Tibial artery (tissue), 4 donors: ENCODE measurements at regions not wholly inside any gene's neighbourhood (a gene's known extent, or its start where the extent isn't known, plus 50 kb on each side); places are given as distances from the start of the nearest gene placed in this dataset.

Experiments used
- DNase-seq, 2 donors: peaks; one replicate each; pipeline ENCODE4 v3.0.0-alpha.2; 2019
- H3K27ac ChIP-seq, 2 donors: fragments of 200-600 bp; sonication (generic) in 1 of 2; 1 replicate in 1 of 2; 2 replicates in 1 of 2; pipeline ENCODE4 v1.5.1; 2018 to 2019; ENCODE audit warnings: mild to moderate bottlenecking in 1 of 2
- H3K27me3 ChIP-seq, 2 donors: fragments of 200-600 bp; sonication (generic) in 1 of 2; one replicate each; pipeline versions ENCODE4 v1.5.1 to v1.6.0; 2016 to 2019
- H3K36me3 ChIP-seq, 3 donors: fragments of 200-600 bp; sonication (generic) in 2 of 3; one replicate each; pipeline ENCODE4 v1.5.1; 2016 to 2019; ENCODE audit warnings: mild to moderate bottlenecking in 2 of 3
- H3K4me1 ChIP-seq, 4 donors: fragments of 200-600 bp; sonication (generic) in 2 of 4; 1 replicate in 3 of 4; 2 replicates in 1 of 4; pipeline ENCODE4 v1.5.1; 2016 to 2019
- H3K4me3 ChIP-seq, 2 donors: fragments of 200-600 bp; sonication (generic) in 1 of 2; 1 replicate in 1 of 2; 2 replicates in 1 of 2; pipeline ENCODE4 v1.5.1; 2018 to 2019; ENCODE audit warnings: mild to moderate bottlenecking in 2 of 2
- H3K9me3 ChIP-seq, 3 donors: fragments of 200-600 bp; sonication (generic) in 1 of 3; one replicate each; pipeline ENCODE4 v1.5.1; 2016 to 2019
- intact Hi-C: fragments of 100-400 bp; cut with DNase I; formaldehyde crosslinking; loops from one replicate; pipeline ENCODE4 v1.15.0; 2023; ENCODE audit warnings: low total_unique reads
- TF ChIP-seq, protein P1 (sequence below), 2 experiments: fragments of 200-600 bp in 1 of 2; fragments of 450-650 bp in 1 of 2; IDR thresholded peaks; one replicate each; pipeline ENCODE4 v1.5.1; 2017 to 2019; ENCODE audit warnings: antibody characterized with exemption in 2 of 2, mild to moderate bottlenecking in 1 of 2, moderate library complexity in 1 of 2

DNA sequence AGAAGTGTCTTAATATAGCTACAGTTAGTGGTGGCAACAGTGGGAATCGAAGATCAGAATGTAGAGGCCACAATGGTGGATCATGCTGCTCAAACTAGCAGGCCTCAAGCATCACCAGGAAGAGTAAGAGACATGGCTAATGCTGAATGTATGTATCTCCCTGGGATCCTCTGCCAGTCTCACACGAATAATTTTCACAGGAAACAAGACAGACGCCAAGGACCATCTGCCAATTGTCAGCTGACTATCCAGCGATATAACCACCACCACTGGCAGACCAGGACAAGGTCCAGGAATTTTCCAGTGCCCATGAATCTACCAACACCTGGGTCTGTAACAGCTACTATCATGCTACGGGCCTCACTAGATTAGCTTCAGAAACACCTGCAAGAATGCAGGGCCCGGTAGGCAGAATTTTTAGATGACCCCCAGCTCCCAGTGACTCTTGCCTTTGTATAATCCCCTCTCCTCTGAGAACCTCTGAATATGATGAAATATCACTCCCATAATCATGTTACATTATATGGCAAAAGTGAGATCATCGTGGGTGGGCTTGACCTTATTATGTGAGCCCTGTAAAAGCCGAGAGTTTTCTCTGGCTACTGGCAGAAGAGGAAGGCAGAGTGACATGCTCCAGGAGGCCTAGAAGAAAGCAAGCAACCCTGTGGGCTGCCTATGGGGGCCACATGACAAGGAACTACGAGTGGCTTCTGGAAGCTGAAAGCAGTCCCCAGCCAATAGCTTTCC is 429.8 kb downstream of the BCOR start:
- H3K9me3 ChIP-seq, result no peaks in the 10 kb centered on the region
- no peak overlapping the region for H3K27ac ChIP-seq
- intact Hi-C loops, result no loop called here
- TF ChIP-seq, protein P1, sequence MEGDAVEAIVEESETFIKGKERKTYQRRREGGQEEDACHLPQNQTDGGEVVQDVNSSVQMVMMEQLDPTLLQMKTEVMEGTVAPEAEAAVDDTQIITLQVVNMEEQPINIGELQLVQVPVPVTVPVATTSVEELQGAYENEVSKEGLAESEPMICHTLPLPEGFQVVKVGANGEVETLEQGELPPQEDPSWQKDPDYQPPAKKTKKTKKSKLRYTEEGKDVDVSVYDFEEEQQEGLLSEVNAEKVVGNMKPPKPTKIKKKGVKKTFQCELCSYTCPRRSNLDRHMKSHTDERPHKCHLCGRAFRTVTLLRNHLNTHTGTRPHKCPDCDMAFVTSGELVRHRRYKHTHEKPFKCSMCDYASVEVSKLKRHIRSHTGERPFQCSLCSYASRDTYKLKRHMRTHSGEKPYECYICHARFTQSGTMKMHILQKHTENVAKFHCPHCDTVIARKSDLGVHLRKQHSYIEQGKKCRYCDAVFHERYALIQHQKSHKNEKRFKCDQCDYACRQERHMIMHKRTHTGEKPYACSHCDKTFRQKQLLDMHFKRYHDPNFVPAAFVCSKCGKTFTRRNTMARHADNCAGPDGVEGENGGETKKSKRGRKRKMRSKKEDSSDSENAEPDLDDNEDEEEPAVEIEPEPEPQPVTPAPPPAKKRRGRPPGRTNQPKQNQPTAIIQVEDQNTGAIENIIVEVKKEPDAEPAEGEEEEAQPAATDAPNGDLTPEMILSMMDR (IDR thresholded peaks at IDR 0.05), result no peak
- no peaks in the 10 kb centered on the region for H3K4me1 ChIP-seq
- H3K27me3 ChIP-seq, result no peaks in the 10 kb centered on the region
- H3K4me3 ChIP-seq, result no peak overlapping the region
- H3K36me3 ChIP-seq, result no peaks in the 10 kb centered on the region
- no peak for DNase-seq

DNA sequence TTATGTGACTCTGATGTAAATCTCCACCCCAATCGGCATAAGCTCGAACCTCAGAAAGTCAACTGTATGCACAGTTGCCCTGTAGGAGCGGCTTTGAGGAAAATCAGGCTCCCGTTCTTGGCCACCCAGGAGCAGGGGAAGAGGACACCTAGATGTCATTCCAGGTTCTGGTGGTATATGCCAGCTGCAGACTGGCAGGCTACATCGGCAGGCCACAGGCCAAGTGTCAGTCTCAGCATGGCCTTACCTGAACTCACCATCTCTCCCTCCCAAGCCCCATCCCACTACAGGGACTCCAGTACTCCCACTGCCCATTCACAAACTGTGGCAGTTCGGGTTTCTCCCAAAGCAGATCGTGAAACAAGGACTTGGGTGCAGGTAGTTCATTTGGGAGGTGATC is 428.1 kb downstream of the BCOR start:
- Histone ChIP-seq H3K27ac (no peak overlapping the region), H3K9me3 (no peaks in the 10 kb centered on the region), H3K4me1 (no peaks in the 10 kb centered on the region), H3K4me3 (no peak overlapping the region), H3K36me3 (no peaks in the 10 kb centered on the region), H3K27me3 (no peaks in the 10 kb centered on the region)
- intact Hi-C loops, result no loop called here
- TF ChIP-seq, protein P1 (IDR thresholded peaks at IDR 0.05), result no peak
- DNase-seq, result no peak

DNA sequence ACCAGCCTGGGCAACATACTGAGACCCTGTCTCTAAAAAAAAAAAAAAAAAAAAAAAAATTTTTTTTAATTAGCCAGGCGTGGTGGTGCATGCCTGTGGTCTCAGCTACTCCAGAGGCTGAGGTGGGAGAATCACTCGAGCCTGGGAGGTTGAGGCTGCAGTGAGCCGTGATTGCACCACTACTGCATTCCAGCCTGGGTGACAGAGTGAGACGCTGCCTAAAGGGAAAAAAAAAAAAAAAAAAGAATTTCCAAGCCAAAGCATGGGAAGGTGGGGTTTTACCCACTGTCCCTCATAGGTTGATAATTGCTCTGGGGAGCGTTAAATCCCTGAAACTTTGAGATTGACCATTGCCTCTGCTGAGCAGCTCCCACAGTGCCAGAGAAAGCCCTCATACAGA is 427.5 kb downstream of the BCOR start:
- H3K4me1 ChIP-seq, result no peaks in the 10 kb centered on the region
- H3K9me3 ChIP-seq, result no peaks in the 10 kb centered on the region
- no peaks in the 10 kb centered on the region for H3K27me3 ChIP-seq
- H3K36me3 ChIP-seq, result no peaks in the 10 kb centered on the region
- H3K4me3 ChIP-seq, result no peak overlapping the region
- no peak for DNase-seq
- TF ChIP-seq, protein P1 (IDR thresholded peaks at IDR 0.05), result no peak
- intact Hi-C loops, result no loop called here
- no peak overlapping the region for H3K27ac ChIP-seq

DNA sequence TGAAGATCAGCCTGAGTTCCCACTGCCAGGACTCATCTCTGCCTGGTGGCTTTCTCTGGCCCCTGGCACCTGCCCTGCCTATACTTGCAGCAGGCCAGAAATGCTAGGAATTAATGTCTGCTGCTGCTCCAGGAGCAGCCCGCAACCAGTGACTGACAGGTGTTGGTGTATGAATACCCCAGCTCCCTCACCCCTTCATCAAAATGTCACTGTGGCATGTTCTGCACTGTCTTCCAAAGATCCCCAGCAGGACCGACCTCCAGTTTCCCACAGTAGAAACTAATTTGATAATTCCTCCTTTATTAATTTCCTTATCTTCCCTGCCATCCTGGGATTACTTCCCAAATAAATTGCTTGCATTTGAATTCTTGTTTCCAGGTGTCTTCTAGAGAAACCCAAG is 425.4 kb downstream of the BCOR start:
- intact Hi-C loops, result no loop called here
- no peaks in the 10 kb centered on the region for H3K9me3 ChIP-seq

DNA sequence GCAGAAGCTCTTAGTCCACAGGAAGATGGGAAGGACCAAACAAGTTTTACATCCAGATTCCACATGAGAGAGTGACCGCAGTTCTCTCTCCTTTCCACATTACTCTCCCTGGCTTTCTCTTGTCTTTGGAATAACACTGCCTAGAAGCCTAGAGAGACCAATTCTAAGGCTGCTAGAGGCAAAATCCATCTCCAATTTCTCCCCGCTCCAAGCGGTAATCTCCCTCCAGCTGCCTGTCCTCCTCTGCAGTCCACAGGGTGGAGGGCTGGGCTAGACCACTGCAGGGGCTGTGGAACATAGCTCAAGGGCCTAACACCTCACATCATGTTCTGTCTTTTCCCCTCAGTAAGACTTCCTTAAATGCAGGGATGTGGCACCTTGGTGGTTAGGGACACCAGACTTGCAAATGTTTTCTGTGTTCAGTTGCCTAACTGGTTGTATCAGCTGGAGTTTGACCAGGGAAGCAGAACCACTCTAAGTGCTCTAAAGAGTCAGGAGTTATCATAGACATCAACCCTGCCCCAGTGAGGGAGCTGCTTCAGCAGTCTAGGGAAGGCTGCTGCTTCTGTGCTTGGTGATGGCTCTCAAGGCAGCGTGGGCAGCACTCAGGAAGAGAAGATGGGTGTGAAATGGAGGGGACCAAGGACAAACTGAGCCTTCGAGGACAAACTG is 423.1 kb downstream of the BCOR start:
- intact Hi-C loops, result no loop called here
- Histone ChIP-seq H3K36me3 (no peaks in the 10 kb centered on the region), H3K4me1 (no peaks in the 10 kb centered on the region), H3K9me3 (no peaks in the 10 kb centered on the region), H3K27ac (no peak overlapping the region), H3K4me3 (no peak overlapping the region), H3K27me3 (no peaks in the 10 kb centered on the region)
- DNase-seq, result no peak
- TF ChIP-seq, protein P1 (IDR thresholded peaks at IDR 0.05), result no peak

More for the DNA sequence above, 425.4 kb downstream of the BCOR start:
- Histone ChIP-seq H3K27ac (no peak overlapping the region), H3K4me1 (no peaks in the 10 kb centered on the region), H3K27me3 (no peaks in the 10 kb centered on the region), H3K4me3 (no peak overlapping the region), H3K36me3 (no peaks in the 10 kb centered on the region)
- DNase-seq, result no peak
- TF ChIP-seq, protein P1 (IDR thresholded peaks at IDR 0.05), result no peak
